Adrenal gland (tissue), 9 donors: ENCODE measurements at regions not wholly inside any gene's neighbourhood (a gene's known extent, or its start where the extent isn't known, plus 50 kb on each side); places are given as distances from the start of the nearest gene placed in this dataset.
"Not testable (repeated sequence)": the region's sequence is repeated elsewhere in the genome, so short reads cannot be mapped to it uniquely, and the experiment has no call there.

Experiments used
- DNase-seq, 7 donors: peaks; one replicate each; pipeline ENCODE4 v3.0.0-alpha.2; 2019 to 2020
- H3K27ac ChIP-seq, 5 donors: fragments of 200-600 bp; sonication (generic) in 4 of 5; 1 replicate in 3 of 5; 2 replicates in 2 of 5; pipeline versions ENCODE4 v1.5.1 to v1.8.0; 2016 to 2020; ENCODE audit warnings: mild to moderate bottlenecking in 1 of 5
- H3K27me3 ChIP-seq: fragments of 200-600 bp; 2 replicates; pipeline ENCODE4 v1.8.0; 2021
- H3K36me3 ChIP-seq, 2 donors: fragments of 200-600 bp; replicated peaks in 1 of 2; 1 replicate in 1 of 2; 2 replicates in 1 of 2; pipeline versions ENCODE4 v1.5.1 to v1.8.0; 2018 to 2022
- H3K4me1 ChIP-seq, 2 donors: fragments of 200-600 bp; replicated peaks in 1 of 2; 1 replicate in 1 of 2; 2 replicates in 1 of 2; pipeline versions ENCODE4 v1.5.1 to v1.8.0; 2018 to 2021
- H3K4me3 ChIP-seq, 4 donors: fragments of 200-600 bp; sonication (generic) in 3 of 4; one replicate each; pipeline ENCODE4 v1.5.1; 2016 to 2018
- H3K9me3 ChIP-seq, 3 donors: fragments of 200-600 bp; sonication (generic) in 1 of 3; replicated peaks in 1 of 3; 1 replicate in 2 of 3; 2 replicates in 1 of 3; pipeline versions ENCODE4 v1.5.1 to v1.8.0; 2016 to 2021
- CTCF ChIP-seq, 6 experiments: fragments of 450-650 bp in 4 of 6; fragments of 200-600 bp in 2 of 6; sonication (generic) in 1 of 6; IDR thresholded peaks; 1 replicate in 5 of 6; 2 replicates in 1 of 6; pipeline versions ENCODE4 v1.5.1 to v1.8.0; 2016 to 2021; ENCODE audit warnings: antibody characterized with exemption in 6 of 6, mild to moderate bottlenecking in 2 of 6, moderate library complexity in 1 of 6
- POLR2A ChIP-seq, 2 donors: fragments of 450-650 bp; IDR thresholded peaks; one replicate each; pipeline ENCODE4 v1.6.1; 2017; ENCODE audit warnings: antibody characterized with exemption in 2 of 2, mild to moderate bottlenecking in 2 of 2, moderate library complexity in 1 of 2
- WGBS, 4 donors: extraction: QIAGEN DNeasy Blood & Tissue Kit in 2 of 4; methylation state at CpG; one replicate each; pipeline versions ENCODE4 v1.1.5 to v1.1.7; 2013 to 2017; 5-methylcytosine and 5-hydroxymethylcytosine counted together
- intact Hi-C, 2 donors: fragments of 100-400 bp; cut with DNase I; formaldehyde crosslinking; loops; one replicate each; pipeline versions ENCODE4 v1.14.1 to v1.15.0; 2022 to 2023
- donor health status: healthy with polysubstance abuse.
- donor health status: Bipolar disorder and iron deficiency.
- donor health status: DM: yes; HTN: yes; CAD: no.
- donor health status: DM: no; HTN: no; CAD: no.
- donor health status: DM: no; HTN: no; CAD: no.

- no peaks in the 10 kb centered on the region for H3K27me3 ChIP-seq
- intact Hi-C loops: no loop called here
- WGBS, 4 donors: 75 to 81% (median 79%) methylated on average over 3 of the region's 3 CpGs
- H3K4me3 ChIP-seq: no peak overlapping the region
- DNase-seq: no peak
- H3K4me1 ChIP-seq: no peaks in the 10 kb centered on the region
- H3K36me3 ChIP-seq: no peaks in the 10 kb centered on the region
- no peaks in the 10 kb centered on the region for H3K9me3 ChIP-seq
- H3K27ac ChIP-seq: no peak overlapping the region
- TF ChIP-seq POLR2A (IDR thresholded peaks at IDR 0.05) (no peak), CTCF (IDR thresholded peaks at IDR 0.05) (no peak)
These were observed 285.6 kb downstream of the RASEF start for GRCh38 chr9:82777366-82777765.

- 78 to 85% (median 83%) methylated on average over 4 of the region's 4 CpGs for WGBS, 4 donors
- H3K4me1 ChIP-seq, H3K4me3 ChIP-seq, H3K27me3 ChIP-seq, H3K9me3 ChIP-seq, H3K36me3 ChIP-seq, intact Hi-C loops, DNase-seq, H3K27ac ChIP-seq: not testable (repeated sequence)
These were observed 284.0 kb downstream of the RASEF start for GRCh38 chr9:82778923-82779322.

- intact Hi-C loops: no loop called here
- H3K27ac ChIP-seq: no peak overlapping the region
- DNase-seq: no peak
- no peaks in the 10 kb centered on the region for H3K27me3 ChIP-seq
- no peaks in the 10 kb centered on the region for H3K4me1 ChIP-seq
- H3K4me3 ChIP-seq: no peak overlapping the region
- 77 to 95% (median 81%) methylated on average over 2 of the region's 2 CpGs for WGBS, 4 donors
- H3K36me3 ChIP-seq: no peaks in the 10 kb centered on the region
- H3K9me3 ChIP-seq: no peaks in the 10 kb centered on the region
- TF ChIP-seq CTCF (IDR thresholded peaks at IDR 0.05): no peak
- no peak for TF ChIP-seq POLR2A (IDR thresholded peaks at IDR 0.05)
These were observed 282.9 kb downstream of the RASEF start for GRCh38 chr9:82780017-82780416.

DNA sequence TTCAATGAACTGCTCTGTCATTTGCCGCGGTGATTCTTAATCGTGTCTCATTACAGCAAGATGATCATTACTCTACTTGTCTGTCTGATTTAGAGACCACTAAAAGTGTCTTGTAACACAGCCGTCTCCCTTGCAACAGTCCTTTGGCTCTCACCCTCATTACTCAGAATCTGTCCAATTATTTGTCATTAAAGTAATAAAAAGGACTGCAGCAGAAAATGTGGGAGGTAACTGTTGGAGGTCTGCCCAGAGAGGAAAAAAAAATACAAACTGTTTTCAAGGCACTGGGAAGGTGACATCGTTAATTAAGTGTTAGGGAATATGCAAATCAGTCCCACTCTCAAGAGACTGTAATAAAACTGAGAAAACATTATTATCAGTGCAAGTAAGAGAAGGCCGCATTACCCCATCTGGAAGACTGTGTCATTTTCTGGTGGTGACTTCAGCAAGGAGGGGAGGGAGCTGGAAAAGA is 281.0 kb downstream of the RASEF start:
- 54 to 62% (median 55%) methylated on average over 6 of the region's 6 CpGs for WGBS, 4 donors
- no peaks in the 10 kb centered on the region for H3K4me1 ChIP-seq

More for the DNA sequence above, 281.0 kb downstream of the RASEF start:
- no peak for DNase-seq
- TF ChIP-seq POLR2A (IDR thresholded peaks at IDR 0.05) (no peak), CTCF (IDR thresholded peaks at IDR 0.05) (no peak)
- no peaks in the 10 kb centered on the region for H3K36me3 ChIP-seq
- no peak overlapping the region for H3K27ac ChIP-seq
- H3K4me3 ChIP-seq: no peak overlapping the region
- intact Hi-C loops: no loop called here
- no peaks in the 10 kb centered on the region for H3K9me3 ChIP-seq
- H3K27me3 ChIP-seq: no peaks in the 10 kb centered on the region
